IMR-90 (cell line): ENCODE measurements at regions not wholly inside any gene's neighbourhood (a gene's known extent, or its start where the extent isn't known, plus 50 kb on each side); places are given as distances from the start of the nearest gene placed in this dataset.

Source experiments
- ATAC-seq: fragments of 200-7000 bp; cut with Tn5 transposase; 2 replicates; pipeline ENCODE4 v1.9.1; 2020; ENCODE audit warnings: low read depth, mild to moderate bottlenecking, moderate library complexity
- BruUV-seq: library from RNA; stranded (reverse); fragments of 400-500 nt; replicated peaks from 2 replicates; lab custom pipeline; 2021; lab: Mats Ljungman, UMichigan
- CTCF ChIA-PET: fragments of 300-600 bp; formaldehyde crosslinking; extraction: SDS; loops from one replicate; lab custom pipeline; 2021; ENCODE audit warnings: antibody characterized with exemption; lab: Yijun Ruan, JAX
- POLR2A ChIA-PET: fragments of 300-600 bp; sonication (Branson Sonifier 250); formaldehyde crosslinking; loops from one replicate; lab custom pipeline; 2022; ENCODE audit warnings: antibody characterized with exemption; ENCODE audit not compliant: unreplicated experiment; lab: Charles Lee
- DNase-seq: peaks from one replicate; pipeline ENCODE4 v3.0.0; 2013
- H2AFZ ChIP-seq: replicated peaks from 2 replicates; pipeline ENCODE3; 2013; ENCODE audit warnings: low read length, mild to moderate bottlenecking; ENCODE audit not compliant: poor library complexity
- H2AK5ac ChIP-seq: 2 replicates; pipeline ENCODE4 v1.6.1; 2013; ENCODE audit warnings: low read depth, low read length, inconsistent platforms
- H2AK9ac ChIP-seq: replicated peaks from 2 replicates; pipeline ENCODE3; 2013; ENCODE audit warnings: mild to moderate bottlenecking, low read depth, low read length, moderate library complexity; ENCODE audit not compliant: poor library complexity
- H2BK120ac ChIP-seq: 2 replicates; pipeline ENCODE4 v1.6.1; 2013; ENCODE audit warnings: low read depth, low read length, inconsistent platforms
- H2BK15ac ChIP-seq: 3 replicates; pipeline ENCODE4 v1.6.1; 2013; ENCODE audit warnings: low read depth, low read length, inconsistent platforms
- H2BK20ac ChIP-seq: 2 replicates; pipeline ENCODE4 v1.6.1; 2013; ENCODE audit warnings: low read depth, mild to moderate bottlenecking, inconsistent platforms, low read length, moderate library complexity
- H2BK5ac ChIP-seq: 2 replicates; pipeline ENCODE4 v1.6.1; 2013; ENCODE audit warnings: mild to moderate bottlenecking, low read depth, low read length, inconsistent platforms; ENCODE audit not compliant: poor library complexity, severe bottlenecking
- H3K14ac ChIP-seq: replicated peaks from 2 replicates; pipeline ENCODE4 v1.6.1; 2013; ENCODE audit warnings: low read depth, low read length, inconsistent platforms
- H3K18ac ChIP-seq: 2 replicates; pipeline ENCODE4 v1.6.1; 2013; ENCODE audit warnings: low read depth, low read length, control low read depth
- H3K23ac ChIP-seq: 2 replicates; pipeline ENCODE4 v1.6.1; 2013; ENCODE audit warnings: low read depth, low read length, inconsistent platforms
- H3K27ac ChIP-seq: 2 replicates; pipeline ENCODE4 v1.5.1; 2013; ENCODE audit warnings: mild to moderate bottlenecking, control low read depth, low read length; ENCODE audit not compliant: insufficient read depth
- H3K27me3 ChIP-seq: 2 replicates; pipeline ENCODE4 v1.6.1; 2013; ENCODE audit warnings: low read length; ENCODE audit not compliant: control insufficient read depth, insufficient read depth
- H3K36me3 ChIP-seq: 2 replicates; pipeline ENCODE4 v1.6.1; 2013; ENCODE audit warnings: low read length, mixed read lengths; ENCODE audit not compliant: control insufficient read depth, insufficient read depth
- H3K4ac ChIP-seq: 2 replicates; pipeline ENCODE4 v1.6.1; 2013; ENCODE audit warnings: low read depth, low read length, inconsistent platforms
- H3K4me1 ChIP-seq: 2 replicates; pipeline ENCODE4 v1.6.1; 2013; ENCODE audit warnings: low read length, mixed read lengths; ENCODE audit not compliant: control insufficient read depth, insufficient read depth
- H3K4me2 ChIP-seq: 2 replicates; pipeline ENCODE4 v1.6.1; 2013; ENCODE audit warnings: low read depth, mild to moderate bottlenecking, control low read depth, low read length, moderate library complexity
- H3K4me3 ChIP-seq: 2 replicates; pipeline ENCODE4 v1.5.1; 2013; ENCODE audit warnings: low read depth, mild to moderate bottlenecking, control low read depth, low read length, moderate library complexity; ENCODE audit not compliant: insufficient read depth
- H3K56ac ChIP-seq: 2 replicates; pipeline ENCODE4 v1.6.1; 2013; ENCODE audit warnings: low read length, inconsistent platforms; ENCODE audit not compliant: insufficient read depth; ENCODE audit errors: extremely low read depth
- H3K79me1 ChIP-seq, 2 experiments: 2 replicates each; pipeline ENCODE4 v1.6.1; 2013; ENCODE audit warnings: low read length in 2 of 2, inconsistent platforms in 1 of 2, low read depth in 1 of 2
- H3K9ac ChIP-seq: 2 replicates; pipeline ENCODE4 v1.6.1; 2013; ENCODE audit warnings: low read depth, low read length, control low read depth
- H3K9me1 ChIP-seq: 2 replicates; pipeline ENCODE4 v1.6.1; 2013; ENCODE audit warnings: low read length, inconsistent platforms; ENCODE audit not compliant: insufficient read depth
- H3K9me3 ChIP-seq: 2 replicates; pipeline ENCODE4 v1.6.1; 2013; ENCODE audit warnings: low read length; ENCODE audit not compliant: control insufficient read depth, insufficient read depth
- H4K20me1 ChIP-seq: 2 replicates; pipeline ENCODE4 v1.6.1; 2013; ENCODE audit warnings: low read length, inconsistent platforms; ENCODE audit not compliant: insufficient read depth
- H4K5ac ChIP-seq: 2 replicates; pipeline ENCODE4 v1.6.1; 2013; ENCODE audit warnings: mild to moderate bottlenecking, low read depth, low read length, control low read depth
- H4K8ac ChIP-seq, 2 experiments: 2 replicates each; pipeline ENCODE4 v1.6.1; 2013; ENCODE audit warnings: low read depth in 2 of 2, low read length in 2 of 2, control low read depth in 1 of 2, inconsistent platforms in 1 of 2
- H4K91ac ChIP-seq: 2 replicates; pipeline ENCODE4 v1.6.1; 2013; ENCODE audit warnings: low read depth, low read length, inconsistent platforms; ENCODE audit not compliant: insufficient read depth
- BHLHE40 ChIP-seq: fragments of 150-350 bp; IDR thresholded peaks from 2 replicates; pipeline ENCODE4 v1.6.1; 2016; ENCODE audit warnings: mild to moderate bottlenecking, low read depth, low read length
- CHD1 ChIP-seq: IDR thresholded peaks from 2 replicates; pipeline ENCODE4 v1.6.1; 2012; ENCODE audit warnings: low read depth, low read length, improper control_type of control experiment
- CTCF ChIP-seq: conservative IDR thresholded peaks from 2 replicates; pipeline ENCODE4 v1.5.1; 2012; ENCODE audit warnings: mild to moderate bottlenecking, low read depth, low read length, improper control_type of control experiment
- FOS ChIP-seq: fragments of 150-350 bp; IDR thresholded peaks from 2 replicates; pipeline ENCODE4 v1.6.1; 2016; ENCODE audit warnings: low read depth, low read length
- MAFK ChIP-seq: IDR thresholded peaks from 2 replicates; pipeline ENCODE4 v1.6.1; 2012; ENCODE audit warnings: low read depth, low read length, improper control_type of control experiment
- MXI1 ChIP-seq: IDR thresholded peaks from 2 replicates; pipeline ENCODE4 v1.6.1; 2012; ENCODE audit warnings: low read depth, mild to moderate bottlenecking, low read length, moderate library complexity, borderline replicate concordance
- RAD21 ChIP-seq: IDR thresholded peaks from 2 replicates; pipeline ENCODE4 v1.6.1; 2012; ENCODE audit warnings: low read length, improper control_type of control experiment
- RCOR1 ChIP-seq: IDR thresholded peaks from 2 replicates; pipeline ENCODE4 v1.6.1; 2012; ENCODE audit warnings: mild to moderate bottlenecking, low read length, improper control_type of control experiment; ENCODE audit not compliant: insufficient replicate concordance
- RFX5 ChIP-seq: IDR thresholded peaks from 2 replicates; pipeline ENCODE4 v1.8.0; 2012; ENCODE audit warnings: low read depth, mild to moderate bottlenecking, low read length, moderate library complexity
- SMC3 ChIP-seq: fragments of 150-350 bp; IDR thresholded peaks from 2 replicates; pipeline ENCODE4 v1.6.1; 2016; ENCODE audit warnings: low read depth, mild to moderate bottlenecking, antibody characterized with exemption, low read length, moderate library complexity
- WGBS, 2 experiments: methylation state at CpG; one replicate each; pipeline versions ENCODE4 v1.1.5 to v1.1.7; 2013; ENCODE audit warnings: missing lambda C conversion rate in 2 of 2; ENCODE audit not compliant: insufficient read length in 1 of 2; ENCODE audit errors: extremely low coverage in 2 of 2; 5-methylcytosine and 5-hydroxymethylcytosine counted together
- dilution Hi-C: fragments of 300-500 bp; cut with HindIII; formaldehyde crosslinking; loops from one replicate; pipeline ENCODE4 v1.14.3; 2018; ENCODE audit warnings: low sequenced_read_pairs; ENCODE audit not compliant: unreplicated experiment
- in situ Hi-C: fragments of 300-500 bp; cut with MboI; formaldehyde crosslinking; loops from 3 replicates; pipeline ENCODE4 v1.14.3; 2019; ENCODE audit warnings: low sequenced_read_pairs, inconsistent platforms, mixed read lengths
- intact Hi-C: fragments of 100-400 bp; cut with micrococcal nuclease; formaldehyde crosslinking; loops from 2 replicates; pipeline ENCODE4 v1.10.0; 2022

- Histone ChIP-seq H2AFZ (no peak overlapping the region), H3K9me3 (no peaks in the 10 kb centered on the region), H2AK5ac (no peak overlapping the region), H3K36me3 (no peaks in the 10 kb centered on the region), H3K4ac (no peak overlapping the region), H3K4me3 (no peak overlapping the region), H4K91ac (no peak overlapping the region), H4K20me1 (no peaks in the 10 kb centered on the region), H3K14ac (no peak overlapping the region), H2BK120ac (no peak overlapping the region), H2AK9ac (no peak overlapping the region), H3K56ac (no peak overlapping the region), H3K27me3 (no peaks in the 10 kb centered on the region), H4K8ac (no peak overlapping the region), H3K9me1 (no peaks in the 10 kb centered on the region), H3K27ac (no peak overlapping the region), H3K23ac (no peak overlapping the region), H3K9ac (no peak overlapping the region), H3K4me1 (0 out of 2 replicates have a peak, but pooled peaks cover under 1% of the 10 kb centered on the region), H2BK5ac (no peak overlapping the region), H3K79me1 (no peaks in the 10 kb centered on the region), H3K4me2 (no peak overlapping the region), H2BK20ac (no peak overlapping the region), H2BK15ac (no peak overlapping the region), H3K18ac (no peak overlapping the region), H4K5ac (no peak overlapping the region)
- CTCF ChIA-PET = no interaction called here
- ATAC-seq (no peak), DNase-seq (no peak)
- TF ChIP-seq CHD1 (no peak), RCOR1 (no peak), BHLHE40 (no peak), RAD21 (no peak), FOS (no peak), MXI1 (no peak), SMC3 (no peak), RFX5 (no peak), MAFK (no peak), CTCF (no peak)
- in situ Hi-C loops = no loop called here
- POLR2A ChIA-PET = no interaction called here
- intact Hi-C loops = no loop called here
- no TSS peak for BruUV-seq
- WGBS, 2 experiments = 88% methylated on average over 2 of the region's 2 CpGs; no CpG with 5 or more reads in 1 of the 2 experiments
- dilution Hi-C loops = no loop called here
These were observed 475.6 kb downstream of the RFPL4B start for GRCh38 chr6:112822769-112823168.
